ENCODE measurements at regions not wholly inside any gene's neighbourhood (a gene's known extent, or its start where the extent isn't known, plus 50 kb on each side); places are given as distances from the start of the nearest gene placed in this dataset.

DNA sequence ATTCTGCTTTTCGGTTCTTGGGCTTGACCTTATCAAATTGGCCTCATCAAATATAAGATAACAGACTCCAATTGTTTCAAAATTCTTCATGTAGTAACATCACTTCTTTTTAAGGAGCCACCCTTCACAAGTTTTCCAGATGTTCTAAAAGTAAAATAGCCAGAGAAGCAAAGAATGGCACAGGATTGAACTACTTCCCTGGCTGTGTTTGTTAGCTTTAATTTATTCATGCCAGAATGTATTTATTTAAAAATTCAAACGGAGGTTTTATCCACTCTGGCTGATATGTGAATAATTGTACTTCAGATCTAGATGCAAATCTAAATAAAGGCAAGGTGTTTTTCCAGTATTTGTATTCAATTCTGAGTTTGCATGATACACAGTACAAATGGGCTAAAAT is 581.3 kb upstream of the TENM3 start:
- Histone ChIP-seq H3K56ac (ENCODE audit: extremely low read depth, insufficient read depth, low read length) (0 out of 2 replicates have a peak overlapping the region, but pooled peaks have one; percentile 13), H4K91ac (ENCODE audit: insufficient read depth, low read depth, low read length) (no peak overlapping the region; the same call in 1 of the 2 replicates), H2BK15ac (ENCODE audit: low read depth, low read length) (no peak overlapping the region), H3K36me3 (ENCODE audit: control insufficient read depth, insufficient read depth, low read length) (no peaks in the 10 kb centered on the region), H2BK20ac (ENCODE audit: low read depth, low read length) (peak overlapping the region; percentile 36; the same call in 1 of the 2 replicates), H3K14ac (replicated peaks; ENCODE audit: low read depth, low read length) (peak overlapping the region; percentile 48; the same call in 1 of the 2 replicates), H2BK120ac (ENCODE audit: low read depth, low read length) (peak overlapping the region; percentile 45), H3K79me1 (ENCODE audit: low read depth in 1 of 2, low read length in 2 of 2) (no peaks in the 10 kb centered on the region), H3K27ac (ENCODE audit: insufficient read depth, low read length) (no peak overlapping the region), H3K27me3 (ENCODE audit: control insufficient read depth, insufficient read depth, low read length) (no peaks in the 10 kb centered on the region), H3K4ac (ENCODE audit: low read depth, low read length) (peak overlapping the region; percentile 24; the same call in 1 of the 2 replicates), H3K4me1 (ENCODE audit: control insufficient read depth, insufficient read depth, low read length) (peaks cover 2% of the 10 kb centered on the region), H3K4me2 (ENCODE audit: low read depth, low read length) (no peak overlapping the region), H3K9ac (ENCODE audit: low read depth, low read length) (no peak overlapping the region), H2AK9ac (replicated peaks; ENCODE audit: low read depth, low read length, poor library complexity) (no peak overlapping the region), H3K9me1 (ENCODE audit: insufficient read depth, low read length) (no peaks in the 10 kb centered on the region; the same call in 1 of the 2 replicates), H3K23ac (ENCODE audit: low read depth, low read length) (no peak overlapping the region), H3K18ac (ENCODE audit: low read depth, low read length) (peak overlapping the region; percentile 57; the same call in 1 of the 2 replicates), H4K8ac (ENCODE audit: low read depth in 2 of 2, low read length in 2 of 2) (peak overlapping the region in 1 of 2 experiments; percentile 10; a peak in 1 of 4 replicates), H3K9me3 (ENCODE audit: control insufficient read depth, insufficient read depth, low read length) (no peaks in the 10 kb centered on the region), H3K4me3 (ENCODE audit: insufficient read depth, low read depth, low read length) (no peak overlapping the region), H2AFZ (replicated peaks; ENCODE audit: low read length, poor library complexity) (no peak overlapping the region), H2AK5ac (ENCODE audit: low read depth, low read length) (no peak overlapping the region), H4K5ac (ENCODE audit: low read depth, low read length) (no peak overlapping the region; the same call in 1 of the 2 replicates), H2BK5ac (ENCODE audit: low read depth, low read length, poor library complexity, severe bottlenecking) (no peak overlapping the region), H4K20me1 (ENCODE audit: insufficient read depth, low read length) (no peaks in the 10 kb centered on the region)
- TF ChIP-seq RCOR1 (IDR thresholded peaks at IDR 0.05; ENCODE audit: insufficient replicate concordance, low read length) = no peak
- TF ChIP-seq, protein P1, sequence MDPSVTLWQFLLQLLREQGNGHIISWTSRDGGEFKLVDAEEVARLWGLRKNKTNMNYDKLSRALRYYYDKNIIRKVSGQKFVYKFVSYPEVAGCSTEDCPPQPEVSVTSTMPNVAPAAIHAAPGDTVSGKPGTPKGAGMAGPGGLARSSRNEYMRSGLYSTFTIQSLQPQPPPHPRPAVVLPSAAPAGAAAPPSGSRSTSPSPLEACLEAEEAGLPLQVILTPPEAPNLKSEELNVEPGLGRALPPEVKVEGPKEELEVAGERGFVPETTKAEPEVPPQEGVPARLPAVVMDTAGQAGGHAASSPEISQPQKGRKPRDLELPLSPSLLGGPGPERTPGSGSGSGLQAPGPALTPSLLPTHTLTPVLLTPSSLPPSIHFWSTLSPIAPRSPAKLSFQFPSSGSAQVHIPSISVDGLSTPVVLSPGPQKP (IDR thresholded peaks at IDR 0.05; ENCODE audit: borderline replicate concordance, low read depth, low read length) = no peak
- no peak for TF ChIP-seq BHLHE40 (IDR thresholded peaks at IDR 0.05; ENCODE audit: low read depth, low read length)
- no peak for TF ChIP-seq NFE2L2 (IDR thresholded peaks at IDR 0.05; ENCODE audit: low read depth, low read length)
- no peak for TF ChIP-seq SMC3 (IDR thresholded peaks at IDR 0.05; ENCODE audit: low read depth, low read length)
- TF ChIP-seq RAD21 (IDR thresholded peaks at IDR 0.05; ENCODE audit: low read length) = no peak
- no peak for TF ChIP-seq CHD1 (IDR thresholded peaks at IDR 0.05; ENCODE audit: low read depth, low read length)
- no peak for TF ChIP-seq RFX5 (IDR thresholded peaks at IDR 0.05; ENCODE audit: low read depth, low read length)
- TF ChIP-seq CEBPB (IDR thresholded peaks at IDR 0.05; ENCODE audit: low read depth, low read length) = no peak
- dilution Hi-C loops (cut with HindIII; ENCODE audit: low sequenced_read_pairs, unreplicated experiment) = no loop called here
- BruUV-seq (replicated peaks) = no TSS peak
- in situ Hi-C loops (cut with MboI; ENCODE audit: low sequenced_read_pairs) = no loop called here
- CTCF ChIA-PET = interaction anchor here (0.6 kb wide), 1 partner anchor 1268 kb away, joined by 3 read pairs; no protein-coding TSS in a partner anchor
- no CpG with 5 or more reads among the region's 2 CpGs for WGBS, 2 experiments (ENCODE audit: extremely low coverage in 2 of 2, insufficient read length in 1 of 2)
- POLR2A ChIA-PET (ENCODE audit: unreplicated experiment) = interaction anchor here (0.6 kb wide), 1 partner anchor 52 kb away, joined by 3 read pairs; no protein-coding TSS in a partner anchor
- no peak for DNase-seq
- intact Hi-C loops (cut with micrococcal nuclease) = no loop called here
- 0 out of 2 replicates have a peak, but pooled peaks have one; percentile 11 for ATAC-seq (ENCODE audit: low read depth)

All from IMR-90 (cell line).